RWPE2 (cell line): ENCODE measurements at regions not wholly inside any gene's neighbourhood (a gene's known extent, or its start where the extent isn't known, plus 50 kb on each side); places are given as distances from the start of the nearest gene placed in this dataset.

Experiments used
- ATAC-seq: fragments of 200-7000 bp; cut with Tn5 transposase; 3 replicates; pipeline ENCODE4 v1.9.1; 2021; ENCODE audit warnings: low read depth
- DNase-seq: peaks from one replicate; pipeline ENCODE4 v3.0.0-alpha.2; 2020; ENCODE audit warnings: low spot score
- H3K27ac ChIP-seq: fragments of 450-650 bp; 2 replicates; pipeline ENCODE4 v1.5.1; 2017; ENCODE audit warnings: mild to moderate bottlenecking; ENCODE audit not compliant: poor library complexity, severe bottlenecking
- H3K27me3 ChIP-seq: fragments of 250-450 bp; sonication (Bioruptor Pico); 2 replicates; pipeline ENCODE4 v1.5.1; 2021; ENCODE audit warnings: mild to moderate bottlenecking, moderate library complexity; ENCODE audit not compliant: insufficient read depth, poor library complexity, severe bottlenecking
- H3K36me3 ChIP-seq: fragments of 250-450 bp; sonication (Bioruptor Pico); 2 replicates; pipeline ENCODE4 v1.5.1; 2020; ENCODE audit warnings: low read depth, mild to moderate bottlenecking, moderate library complexity
- H3K4me1 ChIP-seq: fragments of 250-450 bp; sonication (Bioruptor Pico); 2 replicates; pipeline ENCODE4 v1.5.1; 2021; ENCODE audit warnings: mild to moderate bottlenecking, moderate library complexity; ENCODE audit not compliant: insufficient read depth, poor library complexity, severe bottlenecking
- H3K4me3 ChIP-seq: fragments of 250-450 bp; sonication (Bioruptor Pico); 2 replicates; pipeline ENCODE4 v1.5.1; 2021; ENCODE audit warnings: mild to moderate bottlenecking, moderate library complexity; ENCODE audit not compliant: severe bottlenecking
- H3K9me3 ChIP-seq: fragments of 250-450 bp; sonication (Bioruptor Pico); 2 replicates; pipeline ENCODE4 v1.5.1; 2021; ENCODE audit warnings: mild to moderate bottlenecking, moderate library complexity; ENCODE audit not compliant: severe bottlenecking
- CTCF ChIP-seq: fragments of 450-650 bp; IDR thresholded peaks from one replicate; pipeline ENCODE4 v1.5.1; 2017; ENCODE audit warnings: mild to moderate bottlenecking, moderate library complexity; ENCODE audit not compliant: poor library complexity, severe bottlenecking

DNA sequence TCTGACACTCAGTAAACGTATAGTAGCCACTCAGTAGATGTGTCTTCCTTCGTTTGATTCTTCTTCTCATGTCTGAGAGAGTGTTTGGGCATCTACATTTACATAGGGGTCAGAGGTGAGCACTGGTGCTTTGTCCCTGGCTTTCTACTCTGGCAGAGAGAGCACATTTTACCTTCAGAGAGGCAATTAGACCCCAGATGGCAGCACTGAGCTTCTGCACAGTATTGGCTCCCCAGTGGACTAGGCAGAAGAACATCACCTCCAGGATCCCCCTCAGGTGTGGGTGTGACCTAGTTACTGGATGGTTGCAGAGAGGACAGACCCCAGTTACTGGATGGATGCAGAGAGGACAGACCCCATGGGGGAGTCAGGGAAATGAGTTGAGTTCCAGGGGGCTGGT is 327.2 kb downstream of the DHX35 start:
- Histone ChIP-seq H3K27ac (no peak overlapping the region), H3K9me3 (no peaks in the 10 kb centered on the region), H3K27me3 (no peaks in the 10 kb centered on the region), H3K4me3 (no peak overlapping the region), H3K36me3 (no peaks in the 10 kb centered on the region), H3K4me1 (no peaks in the 10 kb centered on the region)
- no peak for DNase-seq
- peak; percentile 54 for TF ChIP-seq CTCF
- ATAC-seq = peak; percentile 30; the same call in 2 of the 3 replicates

DNA sequence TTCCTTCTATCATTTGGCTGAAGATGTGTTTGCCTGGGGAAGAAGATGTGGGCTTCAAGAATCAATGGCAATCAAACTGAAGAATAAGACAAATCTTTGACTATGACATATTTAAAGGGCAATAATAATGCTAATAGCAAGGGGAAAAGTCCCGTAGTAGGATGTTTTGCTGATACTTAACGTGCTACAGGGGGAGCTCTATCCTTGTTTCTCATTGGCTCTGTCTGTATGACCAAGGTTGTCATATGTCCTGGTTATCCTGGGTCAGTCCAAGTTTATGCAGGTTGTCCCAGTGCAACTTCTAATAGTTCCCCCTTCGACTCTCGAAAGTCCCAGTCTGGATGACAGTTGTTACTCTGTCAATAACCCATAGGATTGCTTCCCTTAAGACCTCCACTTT is 321.3 kb downstream of the DHX35 start:
- Histone ChIP-seq H3K27ac (no peak overlapping the region), H3K27me3 (peaks cover 33% of the 10 kb centered on the region), H3K4me1 (no peaks in the 10 kb centered on the region), H3K9me3 (no peaks in the 10 kb centered on the region), H3K4me3 (no peak overlapping the region), H3K36me3 (no peaks in the 10 kb centered on the region)
- DNase-seq (no peak), ATAC-seq (no peak)
- peak; percentile 8 for TF ChIP-seq CTCF

DNA sequence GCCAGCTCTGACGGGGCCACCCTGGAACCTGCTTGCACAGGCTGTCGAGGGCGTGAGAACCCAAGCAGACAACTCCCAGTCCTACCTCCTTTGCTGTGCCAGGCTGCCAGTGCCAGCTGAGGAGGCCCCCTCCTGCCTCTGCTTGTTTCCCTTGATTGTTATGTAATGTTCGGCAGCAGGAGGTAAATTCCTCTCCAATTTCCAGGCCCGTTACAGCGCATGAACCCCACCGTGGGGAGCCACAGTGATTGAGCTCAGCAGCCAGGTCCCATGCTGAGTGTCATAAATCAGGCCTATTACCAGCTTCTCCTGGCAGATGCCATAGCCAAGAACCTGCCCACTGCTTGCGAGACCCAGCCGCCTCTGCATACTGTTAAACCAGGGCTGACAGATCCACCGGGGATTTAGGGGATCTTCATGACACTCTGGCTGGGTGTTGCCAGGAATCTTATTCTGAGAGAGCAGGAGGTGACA is 320.5 kb downstream of the DHX35 start:
- H3K4me3 ChIP-seq = no peak overlapping the region
- DNase-seq (no peak), ATAC-seq (peak; percentile 12; the same call in 2 of the 3 replicates)
- H3K9me3 ChIP-seq = no peaks in the 10 kb centered on the region
- H3K36me3 ChIP-seq = no peaks in the 10 kb centered on the region
- peaks cover 33% of the 10 kb centered on the region for H3K27me3 ChIP-seq
- H3K4me1 ChIP-seq = no peaks in the 10 kb centered on the region
- TF ChIP-seq CTCF = no peak
- H3K27ac ChIP-seq = no peak overlapping the region

DNA sequence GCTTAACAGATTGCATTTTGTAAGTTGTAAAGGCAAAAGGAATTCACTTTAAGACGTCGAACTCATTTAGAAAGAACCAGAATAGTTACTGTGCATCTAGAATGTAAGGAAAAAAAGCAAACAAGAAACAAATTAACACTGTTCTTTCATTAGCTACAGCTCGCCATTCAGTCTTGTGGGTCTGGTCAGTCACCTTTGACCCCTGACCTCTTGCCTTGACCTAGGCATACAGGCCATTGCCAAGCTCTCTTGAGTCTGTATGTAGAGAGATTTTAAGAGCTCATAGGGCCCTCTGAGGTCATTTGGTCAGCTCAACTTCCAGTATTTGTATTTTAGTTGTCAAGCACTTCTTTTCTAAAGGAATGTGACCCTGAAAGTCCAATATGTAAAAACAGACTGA is 318.7 kb downstream of the DHX35 start:
- ATAC-seq = no peak
- TF ChIP-seq CTCF = no peak
- Histone ChIP-seq H3K27me3 (peaks cover 33% of the 10 kb centered on the region), H3K4me1 (no peaks in the 10 kb centered on the region), H3K9me3 (no peaks in the 10 kb centered on the region), H3K4me3 (no peak overlapping the region), H3K36me3 (no peaks in the 10 kb centered on the region), H3K27ac (no peak overlapping the region)
- DNase-seq = no peak

GRCh38 chr20:39278230-39278788 is 316.2 kb downstream of the DHX35 start:
- Histone ChIP-seq H3K4me1 (no peaks in the 10 kb centered on the region), H3K27me3 (peaks cover 32% of the 10 kb centered on the region), H3K27ac (no peak overlapping the region), H3K9me3 (no peaks in the 10 kb centered on the region), H3K4me3 (no peak overlapping the region), H3K36me3 (no peaks in the 10 kb centered on the region)
- no peak for TF ChIP-seq CTCF
- DNase-seq (no peak), ATAC-seq (no peak)
